IMR-90 (cell line): ENCODE measurements at regions not wholly inside any gene's neighbourhood (a gene's known extent, or its start where the extent isn't known, plus 50 kb on each side); places are given as distances from the start of the nearest gene placed in this dataset.

Experiments used
- ATAC-seq: fragments of 200-7000 bp; cut with Tn5 transposase; 2 replicates; pipeline ENCODE4 v1.9.1; 2020; ENCODE audit warnings: low read depth, mild to moderate bottlenecking, moderate library complexity
- BruUV-seq: library from RNA; stranded (reverse); fragments of 400-500 nt; replicated peaks from 2 replicates; lab custom pipeline; 2021; lab: Mats Ljungman, UMichigan
- CTCF ChIA-PET: fragments of 300-600 bp; formaldehyde crosslinking; extraction: SDS; loops from one replicate; lab custom pipeline; 2021; ENCODE audit warnings: antibody characterized with exemption; lab: Yijun Ruan, JAX
- POLR2A ChIA-PET: fragments of 300-600 bp; sonication (Branson Sonifier 250); formaldehyde crosslinking; loops from one replicate; lab custom pipeline; 2022; ENCODE audit warnings: antibody characterized with exemption; ENCODE audit not compliant: unreplicated experiment; lab: Charles Lee
- DNase-seq: peaks from one replicate; pipeline ENCODE4 v3.0.0; 2013
- H2AFZ ChIP-seq: replicated peaks from 2 replicates; pipeline ENCODE3; 2013; ENCODE audit warnings: low read length, mild to moderate bottlenecking; ENCODE audit not compliant: poor library complexity
- H2AK5ac ChIP-seq: 2 replicates; pipeline ENCODE4 v1.6.1; 2013; ENCODE audit warnings: low read depth, low read length, inconsistent platforms
- H2AK9ac ChIP-seq: replicated peaks from 2 replicates; pipeline ENCODE3; 2013; ENCODE audit warnings: mild to moderate bottlenecking, low read depth, low read length, moderate library complexity; ENCODE audit not compliant: poor library complexity
- H2BK120ac ChIP-seq: 2 replicates; pipeline ENCODE4 v1.6.1; 2013; ENCODE audit warnings: low read depth, low read length, inconsistent platforms
- H2BK15ac ChIP-seq: 3 replicates; pipeline ENCODE4 v1.6.1; 2013; ENCODE audit warnings: low read depth, low read length, inconsistent platforms
- H2BK20ac ChIP-seq: 2 replicates; pipeline ENCODE4 v1.6.1; 2013; ENCODE audit warnings: low read depth, mild to moderate bottlenecking, inconsistent platforms, low read length, moderate library complexity
- H2BK5ac ChIP-seq: 2 replicates; pipeline ENCODE4 v1.6.1; 2013; ENCODE audit warnings: mild to moderate bottlenecking, low read depth, low read length, inconsistent platforms; ENCODE audit not compliant: poor library complexity, severe bottlenecking
- H3K14ac ChIP-seq: replicated peaks from 2 replicates; pipeline ENCODE4 v1.6.1; 2013; ENCODE audit warnings: low read depth, low read length, inconsistent platforms
- H3K18ac ChIP-seq: 2 replicates; pipeline ENCODE4 v1.6.1; 2013; ENCODE audit warnings: low read depth, low read length, control low read depth
- H3K23ac ChIP-seq: 2 replicates; pipeline ENCODE4 v1.6.1; 2013; ENCODE audit warnings: low read depth, low read length, inconsistent platforms
- H3K27ac ChIP-seq: 2 replicates; pipeline ENCODE4 v1.5.1; 2013; ENCODE audit warnings: mild to moderate bottlenecking, control low read depth, low read length; ENCODE audit not compliant: insufficient read depth
- H3K27me3 ChIP-seq: 2 replicates; pipeline ENCODE4 v1.6.1; 2013; ENCODE audit warnings: low read length; ENCODE audit not compliant: control insufficient read depth, insufficient read depth
- H3K36me3 ChIP-seq: 2 replicates; pipeline ENCODE4 v1.6.1; 2013; ENCODE audit warnings: low read length, mixed read lengths; ENCODE audit not compliant: control insufficient read depth, insufficient read depth
- H3K4ac ChIP-seq: 2 replicates; pipeline ENCODE4 v1.6.1; 2013; ENCODE audit warnings: low read depth, low read length, inconsistent platforms
- H3K4me1 ChIP-seq: 2 replicates; pipeline ENCODE4 v1.6.1; 2013; ENCODE audit warnings: low read length, mixed read lengths; ENCODE audit not compliant: control insufficient read depth, insufficient read depth
- H3K4me2 ChIP-seq: 2 replicates; pipeline ENCODE4 v1.6.1; 2013; ENCODE audit warnings: low read depth, mild to moderate bottlenecking, control low read depth, low read length, moderate library complexity
- H3K4me3 ChIP-seq: 2 replicates; pipeline ENCODE4 v1.5.1; 2013; ENCODE audit warnings: low read depth, mild to moderate bottlenecking, control low read depth, low read length, moderate library complexity; ENCODE audit not compliant: insufficient read depth
- H3K56ac ChIP-seq: 2 replicates; pipeline ENCODE4 v1.6.1; 2013; ENCODE audit warnings: low read length, inconsistent platforms; ENCODE audit not compliant: insufficient read depth; ENCODE audit errors: extremely low read depth
- H3K79me1 ChIP-seq, 2 experiments: 2 replicates each; pipeline ENCODE4 v1.6.1; 2013; ENCODE audit warnings: low read length in 2 of 2, inconsistent platforms in 1 of 2, low read depth in 1 of 2
- H3K9ac ChIP-seq: 2 replicates; pipeline ENCODE4 v1.6.1; 2013; ENCODE audit warnings: low read depth, low read length, control low read depth
- H3K9me1 ChIP-seq: 2 replicates; pipeline ENCODE4 v1.6.1; 2013; ENCODE audit warnings: low read length, inconsistent platforms; ENCODE audit not compliant: insufficient read depth
- H3K9me3 ChIP-seq: 2 replicates; pipeline ENCODE4 v1.6.1; 2013; ENCODE audit warnings: low read length; ENCODE audit not compliant: control insufficient read depth, insufficient read depth
- H4K20me1 ChIP-seq: 2 replicates; pipeline ENCODE4 v1.6.1; 2013; ENCODE audit warnings: low read length, inconsistent platforms; ENCODE audit not compliant: insufficient read depth
- H4K5ac ChIP-seq: 2 replicates; pipeline ENCODE4 v1.6.1; 2013; ENCODE audit warnings: mild to moderate bottlenecking, low read depth, low read length, control low read depth
- H4K8ac ChIP-seq, 2 experiments: 2 replicates each; pipeline ENCODE4 v1.6.1; 2013; ENCODE audit warnings: low read depth in 2 of 2, low read length in 2 of 2, control low read depth in 1 of 2, inconsistent platforms in 1 of 2
- H4K91ac ChIP-seq: 2 replicates; pipeline ENCODE4 v1.6.1; 2013; ENCODE audit warnings: low read depth, low read length, inconsistent platforms; ENCODE audit not compliant: insufficient read depth
- CEBPB ChIP-seq: IDR thresholded peaks from 2 replicates; pipeline ENCODE4 v1.6.1; 2012; ENCODE audit warnings: low read depth, low read length, improper control_type of control experiment
- MAFK ChIP-seq: IDR thresholded peaks from 2 replicates; pipeline ENCODE4 v1.6.1; 2012; ENCODE audit warnings: low read depth, low read length, improper control_type of control experiment
- NFE2L2 ChIP-seq: fragments of 150-350 bp; IDR thresholded peaks from 2 replicates; pipeline ENCODE4 v1.6.1; 2016; ENCODE audit warnings: low read depth, mild to moderate bottlenecking, low read length
- RCOR1 ChIP-seq: IDR thresholded peaks from 2 replicates; pipeline ENCODE4 v1.6.1; 2012; ENCODE audit warnings: mild to moderate bottlenecking, low read length, improper control_type of control experiment; ENCODE audit not compliant: insufficient replicate concordance
- RFX5 ChIP-seq: IDR thresholded peaks from 2 replicates; pipeline ENCODE4 v1.8.0; 2012; ENCODE audit warnings: low read depth, mild to moderate bottlenecking, low read length, moderate library complexity
- WGBS, 2 experiments: methylation state at CpG; one replicate each; pipeline versions ENCODE4 v1.1.5 to v1.1.7; 2013; ENCODE audit warnings: missing lambda C conversion rate in 2 of 2; ENCODE audit not compliant: insufficient read length in 1 of 2; ENCODE audit errors: extremely low coverage in 2 of 2; 5-methylcytosine and 5-hydroxymethylcytosine counted together
- dilution Hi-C: fragments of 300-500 bp; cut with HindIII; formaldehyde crosslinking; loops from one replicate; pipeline ENCODE4 v1.14.3; 2018; ENCODE audit warnings: low sequenced_read_pairs; ENCODE audit not compliant: unreplicated experiment
- in situ Hi-C: fragments of 300-500 bp; cut with MboI; formaldehyde crosslinking; loops from 3 replicates; pipeline ENCODE4 v1.14.3; 2019; ENCODE audit warnings: low sequenced_read_pairs, inconsistent platforms, mixed read lengths
- intact Hi-C: fragments of 100-400 bp; cut with micrococcal nuclease; formaldehyde crosslinking; loops from 2 replicates; pipeline ENCODE4 v1.10.0; 2022
- TF ChIP-seq, protein P1 (sequence below): fragments of 150-350 bp; IDR thresholded peaks from 2 replicates; pipeline ENCODE4 v1.6.1; 2016; ENCODE audit warnings: low read depth, mild to moderate bottlenecking, low read length, moderate library complexity, borderline replicate concordance

DNA sequence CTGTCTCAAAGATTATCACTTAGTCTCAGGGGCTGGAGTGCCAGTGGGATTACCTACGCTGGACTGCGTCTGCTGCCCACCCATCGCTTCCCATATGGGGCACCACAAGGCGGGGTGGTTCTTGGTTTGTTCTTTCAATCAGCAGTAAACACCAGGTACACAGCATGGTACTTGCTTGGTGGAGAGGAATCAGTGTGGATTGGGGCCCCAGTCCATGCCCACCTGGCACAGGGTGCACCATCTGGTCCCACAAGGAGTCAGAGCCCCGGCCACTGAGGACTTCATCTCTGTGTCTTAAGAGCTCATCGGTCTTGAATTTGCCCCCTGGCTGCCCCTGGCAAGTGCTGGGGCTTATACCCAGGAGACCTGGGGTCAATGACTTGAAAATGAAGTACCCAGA, 96.2 kb downstream of the GLI2 start:
- dilution Hi-C loops: no loop called here
- intact Hi-C loops: no loop called here
- no peak overlapping the region for H2AK5ac ChIP-seq
- peaks cover 11% of the 10 kb centered on the region for H3K36me3 ChIP-seq
- H4K20me1 ChIP-seq: peaks cover 88% of the 10 kb centered on the region
- no TSS peak for BruUV-seq
- 100% methylated on average over 4 of the region's 6 CpGs; no CpG with 5 or more reads in 1 of the 2 experiments for WGBS, 2 experiments
- no peak overlapping the region for H4K8ac ChIP-seq
- no peak overlapping the region for H3K14ac ChIP-seq
- ChIA-PET CTCF (no interaction called here), POLR2A (no interaction called here)
- H2AK9ac ChIP-seq: no peak overlapping the region
- no peak overlapping the region for H3K4me2 ChIP-seq
- peaks cover 56% of the 10 kb centered on the region for H3K9me1 ChIP-seq
- H3K23ac ChIP-seq: no peak overlapping the region
- H3K4ac ChIP-seq: no peak overlapping the region
- TF ChIP-seq MAFK (no peak), RFX5 (no peak), RCOR1 (no peak), NFE2L2 (no peak), CEBPB (no peak)
- TF ChIP-seq, protein P1, sequence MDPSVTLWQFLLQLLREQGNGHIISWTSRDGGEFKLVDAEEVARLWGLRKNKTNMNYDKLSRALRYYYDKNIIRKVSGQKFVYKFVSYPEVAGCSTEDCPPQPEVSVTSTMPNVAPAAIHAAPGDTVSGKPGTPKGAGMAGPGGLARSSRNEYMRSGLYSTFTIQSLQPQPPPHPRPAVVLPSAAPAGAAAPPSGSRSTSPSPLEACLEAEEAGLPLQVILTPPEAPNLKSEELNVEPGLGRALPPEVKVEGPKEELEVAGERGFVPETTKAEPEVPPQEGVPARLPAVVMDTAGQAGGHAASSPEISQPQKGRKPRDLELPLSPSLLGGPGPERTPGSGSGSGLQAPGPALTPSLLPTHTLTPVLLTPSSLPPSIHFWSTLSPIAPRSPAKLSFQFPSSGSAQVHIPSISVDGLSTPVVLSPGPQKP: no peak
- H3K9ac ChIP-seq: no peak overlapping the region
- peaks cover 46 to 98% of the 10 kb centered on the region in 2 experiments for H3K79me1 ChIP-seq
- H2BK5ac ChIP-seq: no peak overlapping the region
- in situ Hi-C loops: no loop called here
- H3K18ac ChIP-seq: no peak overlapping the region
- no peaks in the 10 kb centered on the region for H3K27me3 ChIP-seq
- H3K56ac ChIP-seq: no peak overlapping the region
- H4K5ac ChIP-seq: no peak overlapping the region
- no peak overlapping the region for H2BK20ac ChIP-seq
- no peak overlapping the region for H3K4me3 ChIP-seq
- H2BK15ac ChIP-seq: no peak overlapping the region
- H4K91ac ChIP-seq: no peak overlapping the region
- DNase-seq (no peak), ATAC-seq (no peak)
- H3K27ac ChIP-seq: no peak overlapping the region
- H2BK120ac ChIP-seq: no peak overlapping the region
- no peak overlapping the region for H2AFZ ChIP-seq
- H3K4me1 ChIP-seq: peaks cover 16% of the 10 kb centered on the region
- H3K9me3 ChIP-seq: no peaks in the 10 kb centered on the region
